Kasumi-1 (cell line): ENCODE measurements at regions not wholly inside any gene's neighbourhood (a gene's known extent, or its start where the extent isn't known, plus 50 kb on each side); places are given as distances from the start of the nearest gene placed in this dataset.
"Not testable (repeated sequence)": the region's sequence is repeated elsewhere in the genome, so short reads cannot be mapped to it uniquely, and the experiment has no call there.

ENCODE experiments used
- DNase-seq, 2 experiments: peaks; one replicate each; lab custom pipeline; 2025; lab: John Stamatoyannopoulos, UW

DNA sequence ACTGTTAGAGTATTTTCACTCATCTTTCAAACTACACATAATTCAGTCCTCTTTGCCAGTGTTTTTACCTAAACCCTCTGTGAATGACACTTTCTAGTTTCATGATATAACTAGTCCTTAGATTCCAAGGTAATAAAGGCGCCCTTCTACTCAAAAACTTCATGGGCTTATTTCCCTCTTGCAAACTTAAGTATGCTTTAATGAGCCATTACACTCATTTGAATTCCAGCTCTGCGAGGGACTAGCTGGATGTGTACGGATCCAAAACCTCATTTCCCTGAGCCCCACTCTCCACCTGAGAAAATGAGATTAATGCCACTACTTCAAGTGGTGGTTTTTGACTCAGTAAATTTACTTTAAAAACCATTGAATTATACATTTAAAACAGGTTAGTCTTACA lies 141.1 kb downstream of the NDUFA12 start:
- no peak for DNase-seq

DNA sequence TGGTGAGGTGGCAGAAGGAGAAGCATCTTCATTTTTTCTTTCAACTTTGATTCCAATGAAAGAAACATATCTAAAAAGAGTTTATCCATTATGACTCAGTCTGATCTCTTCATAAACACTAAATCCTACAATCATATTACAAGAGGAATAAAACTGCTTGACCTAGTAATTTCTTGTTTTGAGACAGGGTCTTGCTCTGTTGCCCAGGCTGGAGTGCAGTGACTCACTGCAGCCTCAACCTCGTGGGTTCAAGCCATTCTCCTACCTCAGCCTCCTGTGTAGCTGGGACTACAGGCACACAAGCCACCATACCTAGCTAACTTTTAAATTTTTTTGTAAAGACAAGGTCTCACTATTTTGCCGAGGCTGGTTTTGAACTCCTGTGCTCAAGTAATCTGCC lies 147.2 kb downstream of the NDUFA12 start:
- no peak for DNase-seq

- DNase-seq, result no peak
Measured at GRCh38 chr12:94855853-94856252, 147.6 kb downstream of the NDUFA12 start.

GRCh38 chr12:94851396-94852028 lies 152.0 kb downstream of the NDUFA12 start:
- DNase-seq, result no peak

DNA sequence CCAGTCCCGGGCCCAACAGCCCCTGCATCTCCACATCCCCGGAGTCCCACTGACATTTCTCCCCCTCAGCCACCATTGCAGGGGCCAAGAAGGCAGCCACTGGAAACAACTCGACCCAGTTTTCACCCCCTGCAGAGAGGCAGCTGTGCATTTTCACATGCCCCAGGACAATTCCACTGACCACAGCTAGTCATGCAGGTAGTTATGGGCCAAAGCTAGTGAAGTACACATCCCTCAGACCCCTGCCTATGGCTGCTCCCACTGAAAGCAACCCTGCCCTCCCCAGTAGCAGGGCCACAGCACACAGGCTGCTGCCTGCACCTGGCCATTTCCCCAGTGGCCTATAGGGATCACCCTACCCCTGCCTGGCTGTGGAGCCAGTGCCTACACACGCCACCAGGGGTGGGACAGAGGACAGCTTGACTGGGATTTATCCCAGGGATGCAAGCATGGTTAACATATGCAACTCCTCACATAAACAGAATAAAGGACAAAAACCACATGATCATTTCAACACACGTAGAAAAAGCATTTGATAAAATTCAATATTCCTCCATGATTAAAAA lies 154.0 kb downstream of the NDUFA12 start:
- DNase-seq, result no peak

DNA sequence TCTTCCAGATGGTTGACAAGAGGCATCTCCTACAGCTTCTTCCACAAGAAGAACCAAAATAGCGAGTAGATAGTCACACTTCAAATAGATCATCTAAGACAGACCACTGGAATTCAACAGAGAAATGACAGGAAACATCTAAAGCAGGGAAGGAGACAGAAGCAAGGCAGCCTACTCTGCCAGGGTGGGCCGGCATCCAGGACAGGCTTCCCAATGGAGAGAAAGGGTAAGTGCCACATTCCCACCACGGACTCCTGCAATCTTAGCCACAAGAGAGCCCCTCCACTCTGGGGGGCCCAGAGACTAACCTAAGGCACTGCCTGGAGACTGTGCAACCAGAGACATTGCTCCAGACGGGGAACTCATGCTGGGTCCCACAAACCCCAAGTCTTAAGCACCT lies 154.5 kb downstream of the NDUFA12 start:
- no peak for DNase-seq

DNA sequence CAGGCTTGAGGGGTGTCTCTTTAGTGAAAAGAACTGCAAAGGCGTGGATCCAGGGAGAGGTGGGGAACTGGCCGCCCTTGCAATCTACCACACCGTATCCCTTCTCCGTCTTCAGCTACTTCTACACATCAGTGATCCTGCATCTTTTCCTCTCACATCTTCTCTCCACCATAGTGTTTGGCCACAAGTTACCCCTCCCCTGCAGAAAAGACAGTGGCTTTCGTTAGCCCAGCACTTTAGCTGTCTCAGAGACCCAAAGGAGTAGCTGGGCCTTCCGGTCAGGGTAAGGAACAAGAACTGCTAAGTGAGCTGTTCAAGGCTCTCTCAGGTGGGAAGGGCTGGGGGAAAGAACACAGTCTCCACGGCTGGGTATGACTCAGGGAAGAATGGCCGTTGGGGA lies 158.4 kb downstream of the NDUFA12 start:
- DNase-seq, result no peak

- DNase-seq, result no peak
Measured at GRCh38 chr12:94844452-94844851, 159.0 kb downstream of the NDUFA12 start.

- DNase-seq, result no peak
Measured at GRCh38 chr12:94841904-94842610, 161.4 kb downstream of the NDUFA12 start.

DNA sequence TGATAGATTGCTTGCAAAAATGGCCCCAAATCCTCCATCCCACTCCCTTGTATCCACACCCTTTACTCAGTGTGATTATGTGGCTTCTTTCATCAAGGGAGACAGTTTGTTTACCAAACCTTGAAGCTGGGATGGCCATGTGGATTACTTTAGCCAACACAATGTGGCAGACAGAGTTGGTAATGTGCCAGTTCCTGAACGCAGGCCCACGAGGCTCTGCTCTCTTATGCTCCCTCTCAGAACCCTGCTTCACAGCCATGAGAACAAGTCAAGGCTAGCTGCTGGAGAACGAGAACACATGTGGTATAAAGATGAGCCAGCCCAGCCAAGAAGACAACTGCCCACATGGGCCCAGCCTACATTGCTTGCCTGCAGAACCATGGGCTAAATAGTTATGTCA lies 162.3 kb downstream of the NDUFA12 start:
- no peak for DNase-seq

GRCh38 chr12:94839347-94839746 lies 164.2 kb downstream of the NDUFA12 start:
- no peak for DNase-seq

DNA sequence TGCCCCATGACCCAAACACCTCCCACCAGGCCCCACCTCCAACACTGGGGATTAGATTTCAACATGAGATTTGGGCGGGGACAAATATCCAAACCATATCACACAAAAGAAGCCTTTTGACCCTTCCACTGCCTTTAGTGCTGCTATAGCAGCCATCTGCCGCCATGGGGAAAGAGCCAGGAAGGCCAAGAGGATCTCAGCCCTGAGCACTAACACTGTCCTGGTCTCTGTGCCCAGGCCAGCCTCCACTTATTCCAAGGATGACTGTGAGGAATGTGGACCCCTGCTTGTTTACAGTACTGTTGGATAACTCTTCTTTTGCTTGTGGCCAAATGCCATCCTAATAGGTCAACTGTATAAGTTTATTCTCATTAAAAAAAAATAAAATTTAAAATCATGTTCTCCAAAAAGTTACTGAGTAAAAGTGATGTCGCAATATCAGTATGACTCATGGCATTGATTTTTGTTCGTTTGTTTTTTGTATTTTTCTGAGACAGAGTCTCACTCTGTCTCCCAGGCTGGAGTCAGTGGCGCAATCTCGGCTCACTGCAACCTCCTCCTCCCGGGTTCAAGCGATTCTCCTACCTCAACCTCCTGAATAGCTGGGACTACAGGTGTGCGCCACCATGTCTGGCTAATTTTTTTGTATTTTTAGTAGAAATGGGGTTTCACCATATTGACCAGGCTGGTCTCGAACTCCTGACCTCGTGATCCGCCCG lies 166.4 kb downstream of the NDUFA12 start:
- not testable (repeated sequence) for DNase-seq

DNA sequence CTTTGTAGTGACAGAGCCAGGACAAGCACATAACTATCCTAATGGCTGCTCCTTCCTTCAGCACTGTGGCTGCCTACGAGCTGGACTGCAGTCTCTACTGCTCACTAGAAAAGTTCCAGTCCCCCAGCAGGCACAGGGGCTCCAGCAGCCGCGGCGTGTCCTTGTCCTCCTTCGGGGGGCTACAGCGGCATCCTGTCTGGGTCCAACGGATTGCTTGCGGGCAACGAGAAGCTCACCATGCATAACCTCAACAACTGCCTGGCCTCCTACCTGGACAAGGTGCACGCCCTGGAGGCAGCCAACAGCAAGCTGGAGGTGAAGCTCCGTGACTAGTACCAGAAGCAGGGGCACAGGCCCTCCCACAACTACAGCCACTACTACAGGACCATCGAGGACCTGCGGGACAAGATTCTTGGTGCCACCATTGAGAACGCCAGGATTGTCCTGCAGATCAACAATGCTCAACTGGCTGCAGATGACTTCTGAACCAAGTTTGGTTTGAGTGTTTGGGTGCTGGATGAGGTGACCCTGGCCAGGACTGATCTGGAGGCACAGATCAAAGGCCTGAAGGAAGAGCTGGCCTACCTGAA lies 169.4 kb downstream of the NDUFA12 start:
- DNase-seq, result no peak

- DNase-seq, result no peak
Measured at GRCh38 chr12:94832780-94833681, 170.5 kb downstream of the NDUFA12 start.

DNA sequence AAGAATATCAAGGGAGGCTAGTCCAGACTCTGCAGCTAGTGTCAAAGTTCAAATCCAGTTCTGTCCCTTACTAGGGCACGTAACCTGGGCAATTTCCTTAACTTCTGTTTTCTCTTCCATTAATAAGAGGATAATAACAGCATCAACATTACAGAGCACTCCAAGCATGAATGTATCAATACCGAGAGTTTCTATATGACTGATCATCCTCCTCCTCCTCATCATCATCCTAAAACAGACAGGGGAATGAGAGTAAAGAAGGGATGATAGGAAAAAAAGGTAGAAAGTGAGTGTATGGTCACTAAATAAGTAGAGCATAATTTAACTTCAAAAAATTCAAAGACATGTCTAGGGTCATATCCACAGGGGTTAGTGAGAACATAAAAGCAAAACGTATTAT lies 171.4 kb downstream of the NDUFA12 start:
- no peak for DNase-seq

DNA sequence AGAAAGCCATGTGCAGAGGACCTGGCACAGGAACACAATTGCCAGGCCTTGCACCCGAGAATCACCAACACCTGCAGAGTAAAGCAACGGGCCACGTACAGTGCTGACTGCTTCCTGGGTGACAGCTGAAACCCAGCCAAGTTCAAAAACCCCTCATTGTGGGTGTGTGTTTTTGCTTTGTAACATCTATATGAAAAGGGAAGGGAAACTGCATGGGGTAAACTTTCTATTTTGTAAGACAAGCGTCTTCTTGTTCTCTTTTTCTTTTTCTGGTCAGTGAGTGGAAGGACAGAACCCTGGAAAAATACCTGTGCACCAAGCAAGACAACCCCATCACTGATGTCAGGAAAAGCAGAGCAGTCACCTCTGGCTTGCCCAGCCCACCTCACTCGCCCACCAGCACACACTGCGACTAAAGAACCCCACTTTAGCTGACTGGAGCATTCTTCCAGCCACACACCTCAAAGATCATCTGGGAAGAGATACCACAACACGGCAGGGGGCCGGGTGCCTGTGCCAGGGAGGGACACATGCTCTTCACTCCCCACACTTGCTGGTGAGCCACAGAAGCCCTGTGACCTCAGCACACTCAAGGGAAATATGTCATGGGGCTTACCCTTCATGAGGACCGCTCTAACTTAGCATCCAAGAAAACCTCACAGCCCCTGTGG lies 172.3 kb downstream of the NDUFA12 start:
- no peak for DNase-seq

- DNase-seq, result no peak
Measured at GRCh38 chr12:94829552-94829951, 173.9 kb downstream of the NDUFA12 start.

- no peak for DNase-seq
Measured at GRCh38 chr12:94819011-94819410, 168.7 kb upstream of the TMCC3 start.

DNA sequence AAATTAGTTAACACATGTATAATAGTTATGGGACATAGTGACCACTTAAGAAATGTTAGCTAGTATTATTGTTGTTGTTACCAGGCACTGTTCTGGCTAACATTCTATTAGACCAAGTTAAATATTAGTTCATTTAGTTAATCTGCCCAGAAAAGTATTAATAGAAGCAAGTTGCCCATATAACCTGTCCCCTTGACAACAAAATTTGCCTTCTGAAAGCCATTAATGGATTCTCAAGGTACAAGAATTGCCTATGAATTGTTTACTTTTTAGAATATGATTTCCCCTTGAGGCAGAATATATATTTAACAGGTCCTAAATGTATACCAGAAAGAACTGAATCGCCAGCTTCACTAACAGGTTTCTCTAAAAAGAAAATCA lies 167.3 kb upstream of the TMCC3 start:
- no peak for DNase-seq

- DNase-seq, result not testable (repeated sequence)
Measured at GRCh38 chr12:94817201-94817600, 166.8 kb upstream of the TMCC3 start.

DNA sequence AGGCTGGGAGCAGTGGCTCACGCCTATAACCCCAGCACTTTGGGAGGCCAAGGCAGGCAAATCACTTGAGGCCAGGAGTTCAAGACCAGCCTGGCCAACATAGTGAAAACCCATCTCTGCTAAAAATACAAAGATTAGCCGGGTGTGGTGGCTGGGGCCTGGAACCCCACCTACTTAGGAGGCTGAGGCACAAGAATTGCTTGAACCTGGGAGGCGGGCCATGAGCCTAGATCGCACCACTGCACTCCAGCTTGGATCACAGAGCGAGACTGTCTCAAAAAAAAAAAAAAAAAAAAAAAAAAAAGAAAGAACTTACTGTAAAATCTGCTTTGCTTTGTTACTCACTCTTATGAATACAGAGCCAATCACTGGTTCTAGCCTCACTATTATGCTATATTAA lies 166.4 kb upstream of the TMCC3 start:
- DNase-seq, result not testable (repeated sequence)
